ENCODE measurements at regions not wholly inside any gene's neighbourhood (a gene's known extent, or its start where the extent isn't known, plus 50 kb on each side); places are given as distances from the start of the nearest gene placed in this dataset.

DNA sequence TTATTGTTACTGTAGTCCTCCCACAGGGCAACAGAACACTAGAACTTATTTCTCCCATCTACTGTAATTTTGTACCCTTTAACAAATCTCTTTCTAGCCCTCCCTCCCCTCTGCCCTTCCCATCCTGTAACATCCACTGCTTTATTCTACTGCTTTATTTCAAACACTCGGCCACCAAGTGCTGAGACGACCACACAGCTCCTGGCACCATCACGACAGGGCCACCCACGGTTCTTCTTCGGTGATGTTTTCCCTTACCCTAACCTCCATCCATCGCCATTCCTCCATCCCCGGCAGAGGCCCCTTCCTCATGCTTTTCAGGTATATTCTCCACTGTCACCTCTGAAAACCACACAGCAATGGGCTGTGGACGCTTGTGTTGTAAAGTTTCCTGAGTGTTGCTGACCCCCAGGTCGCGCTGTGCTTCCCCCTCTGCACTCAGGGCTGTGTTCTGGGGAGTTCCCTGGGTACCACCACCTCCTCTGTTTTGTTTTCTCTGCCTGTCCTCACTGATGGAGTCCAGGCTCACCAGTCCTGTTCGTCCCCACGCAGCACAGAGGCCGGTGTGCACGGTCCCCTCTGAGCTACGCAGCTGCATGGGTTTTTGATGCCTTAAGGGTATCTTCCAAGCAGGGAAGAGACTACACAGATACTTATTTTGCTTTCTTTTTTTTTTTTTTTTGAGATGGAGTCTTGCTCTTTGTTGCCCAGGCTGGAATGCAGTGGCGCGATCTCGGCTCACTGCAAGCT lies 207.2 kb upstream of the TMEM132C start:
- no peak for TF ChIP-seq EZH2 (IDR thresholded peaks at IDR 0.05)
- TF ChIP-seq, protein P1, sequence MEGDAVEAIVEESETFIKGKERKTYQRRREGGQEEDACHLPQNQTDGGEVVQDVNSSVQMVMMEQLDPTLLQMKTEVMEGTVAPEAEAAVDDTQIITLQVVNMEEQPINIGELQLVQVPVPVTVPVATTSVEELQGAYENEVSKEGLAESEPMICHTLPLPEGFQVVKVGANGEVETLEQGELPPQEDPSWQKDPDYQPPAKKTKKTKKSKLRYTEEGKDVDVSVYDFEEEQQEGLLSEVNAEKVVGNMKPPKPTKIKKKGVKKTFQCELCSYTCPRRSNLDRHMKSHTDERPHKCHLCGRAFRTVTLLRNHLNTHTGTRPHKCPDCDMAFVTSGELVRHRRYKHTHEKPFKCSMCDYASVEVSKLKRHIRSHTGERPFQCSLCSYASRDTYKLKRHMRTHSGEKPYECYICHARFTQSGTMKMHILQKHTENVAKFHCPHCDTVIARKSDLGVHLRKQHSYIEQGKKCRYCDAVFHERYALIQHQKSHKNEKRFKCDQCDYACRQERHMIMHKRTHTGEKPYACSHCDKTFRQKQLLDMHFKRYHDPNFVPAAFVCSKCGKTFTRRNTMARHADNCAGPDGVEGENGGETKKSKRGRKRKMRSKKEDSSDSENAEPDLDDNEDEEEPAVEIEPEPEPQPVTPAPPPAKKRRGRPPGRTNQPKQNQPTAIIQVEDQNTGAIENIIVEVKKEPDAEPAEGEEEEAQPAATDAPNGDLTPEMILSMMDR (IDR thresholded peaks at IDR 0.05), result no peak
- TF ChIP-seq EZH2phosphoT487 (IDR thresholded peaks at IDR 0.05), result no peak
